ENCODE measurements at regions not wholly inside any gene's neighbourhood (a gene's known extent, or its start where the extent isn't known, plus 50 kb on each side); places are given as distances from the start of the nearest gene placed in this dataset.

DNA sequence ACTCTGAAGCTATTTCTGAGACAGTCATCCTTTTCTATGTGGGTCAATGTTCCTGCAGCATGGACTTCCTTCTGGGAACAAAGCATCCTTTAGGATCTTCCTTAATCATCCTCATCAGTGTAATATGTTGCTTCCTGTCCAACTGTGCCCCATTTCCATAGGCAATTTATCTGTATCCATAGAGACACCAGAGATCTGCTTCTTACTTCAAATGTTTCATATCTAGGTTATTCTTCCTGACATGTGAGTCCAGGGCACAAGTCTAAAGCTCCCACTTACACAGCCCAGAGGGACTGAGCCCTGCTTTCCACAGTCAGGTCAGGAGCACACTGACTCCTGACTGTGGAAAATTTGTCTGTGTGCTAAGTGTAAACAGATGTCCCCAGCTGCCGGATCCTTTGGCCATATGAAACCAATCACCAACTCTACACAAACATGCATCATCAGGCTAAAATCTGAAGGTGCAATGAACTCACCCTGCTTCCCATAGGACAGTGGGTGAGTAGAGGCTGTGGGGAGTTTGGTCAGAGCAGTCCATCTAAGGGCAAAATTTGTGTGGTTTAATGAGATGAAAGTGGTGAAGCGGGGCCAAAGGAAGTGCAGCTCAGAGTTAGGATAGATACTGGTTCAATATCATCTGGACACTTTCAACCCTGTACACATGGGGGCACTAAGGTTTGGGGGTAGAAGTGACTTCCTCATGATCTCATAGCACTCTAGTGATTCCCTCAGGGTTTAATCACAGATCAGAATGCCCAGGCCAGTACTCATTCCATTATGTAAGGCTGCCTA, 85.2 kb upstream of the TNC start:
- Histone ChIP-seq H3K36me3 (ENCODE audit: control insufficient read depth in 4 of 4, insufficient read depth in 3 of 4, low read depth in 1 of 4, low read length in 3 of 4) (no peaks in the 10 kb centered on the region), H3K9me3 (ENCODE audit: control insufficient read depth in 4 of 4, low read length in 3 of 4) (no peaks in the 10 kb centered on the region), H3K9ac (ENCODE audit: low read depth in 1 of 2, low read length in 2 of 2) (no peak overlapping the region), H3K4me1 (ENCODE audit: control insufficient read depth in 4 of 4, insufficient read depth in 4 of 4, low read length in 3 of 4) (no peaks in the 10 kb centered on the region), H3K27ac (ENCODE audit: low read depth in 1 of 2, low read length in 2 of 2) (peak overlapping the region in 1 of 2 donors; percentile 28), H3K4me3 (ENCODE audit: low read depth in 1 of 3, low read length in 3 of 3) (no peak overlapping the region), H3K27me3 (ENCODE audit: control insufficient read depth in 4 of 4, insufficient read depth in 4 of 4, low read length in 3 of 4) (no peaks in the 10 kb centered on the region)
- 56% methylated on average over 2 of the region's 2 CpGs for WGBS
- DNase-seq (ENCODE audit: low spot score) = no peak
- TF ChIP-seq, protein P1, sequence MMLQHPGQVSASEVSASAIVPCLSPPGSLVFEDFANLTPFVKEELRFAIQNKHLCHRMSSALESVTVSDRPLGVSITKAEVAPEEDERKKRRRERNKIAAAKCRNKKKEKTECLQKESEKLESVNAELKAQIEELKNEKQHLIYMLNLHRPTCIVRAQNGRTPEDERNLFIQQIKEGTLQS (IDR thresholded peaks at IDR 0.05) = no peak
- TF ChIP-seq, protein P2, sequence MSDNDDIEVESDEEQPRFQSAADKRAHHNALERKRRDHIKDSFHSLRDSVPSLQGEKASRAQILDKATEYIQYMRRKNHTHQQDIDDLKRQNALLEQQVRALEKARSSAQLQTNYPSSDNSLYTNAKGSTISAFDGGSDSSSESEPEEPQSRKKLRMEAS (IDR thresholded peaks at IDR 0.05) = no peak
- peak; percentile 31 for TF ChIP-seq SP1 (IDR thresholded peaks at IDR 0.05)
- TF ChIP-seq RXRA (IDR thresholded peaks at IDR 0.05) = peak; percentile 28 to 32
- no peak for TF ChIP-seq TAF1 (conservative IDR thresholded peaks at IDR 0.05)
- no peak for TF ChIP-seq GABPA (IDR thresholded peaks at IDR 0.05 in 1 of 2, conservative IDR thresholded peaks at IDR 0.05 in 1 of 2)
- no peak for TF ChIP-seq FOXA1 (IDR thresholded peaks at IDR 0.05)
- TF ChIP-seq NR2F2 (IDR thresholded peaks at IDR 0.05) = peak; percentile 57
- TF ChIP-seq JUND (IDR thresholded peaks at IDR 0.05) = no peak
- no peak for TF ChIP-seq EGR1 (IDR thresholded peaks at IDR 0.05; ENCODE audit: low read depth in 2 of 2)
- TF ChIP-seq, protein P3, sequence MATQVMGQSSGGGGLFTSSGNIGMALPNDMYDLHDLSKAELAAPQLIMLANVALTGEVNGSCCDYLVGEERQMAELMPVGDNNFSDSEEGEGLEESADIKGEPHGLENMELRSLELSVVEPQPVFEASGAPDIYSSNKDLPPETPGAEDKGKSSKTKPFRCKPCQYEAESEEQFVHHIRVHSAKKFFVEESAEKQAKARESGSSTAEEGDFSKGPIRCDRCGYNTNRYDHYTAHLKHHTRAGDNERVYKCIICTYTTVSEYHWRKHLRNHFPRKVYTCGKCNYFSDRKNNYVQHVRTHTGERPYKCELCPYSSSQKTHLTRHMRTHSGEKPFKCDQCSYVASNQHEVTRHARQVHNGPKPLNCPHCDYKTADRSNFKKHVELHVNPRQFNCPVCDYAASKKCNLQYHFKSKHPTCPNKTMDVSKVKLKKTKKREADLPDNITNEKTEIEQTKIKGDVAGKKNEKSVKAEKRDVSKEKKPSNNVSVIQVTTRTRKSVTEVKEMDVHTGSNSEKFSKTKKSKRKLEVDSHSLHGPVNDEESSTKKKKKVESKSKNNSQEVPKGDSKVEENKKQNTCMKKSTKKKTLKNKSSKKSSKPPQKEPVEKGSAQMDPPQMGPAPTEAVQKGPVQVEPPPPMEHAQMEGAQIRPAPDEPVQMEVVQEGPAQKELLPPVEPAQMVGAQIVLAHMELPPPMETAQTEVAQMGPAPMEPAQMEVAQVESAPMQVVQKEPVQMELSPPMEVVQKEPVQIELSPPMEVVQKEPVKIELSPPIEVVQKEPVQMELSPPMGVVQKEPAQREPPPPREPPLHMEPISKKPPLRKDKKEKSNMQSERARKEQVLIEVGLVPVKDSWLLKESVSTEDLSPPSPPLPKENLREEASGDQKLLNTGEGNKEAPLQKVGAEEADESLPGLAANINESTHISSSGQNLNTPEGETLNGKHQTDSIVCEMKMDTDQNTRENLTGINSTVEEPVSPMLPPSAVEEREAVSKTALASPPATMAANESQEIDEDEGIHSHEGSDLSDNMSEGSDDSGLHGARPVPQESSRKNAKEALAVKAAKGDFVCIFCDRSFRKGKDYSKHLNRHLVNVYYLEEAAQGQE (IDR thresholded peaks at IDR 0.05) = no peak
- TF ChIP-seq HNF4A (conservative IDR thresholded peaks at IDR 0.05) = no peak

DNA sequence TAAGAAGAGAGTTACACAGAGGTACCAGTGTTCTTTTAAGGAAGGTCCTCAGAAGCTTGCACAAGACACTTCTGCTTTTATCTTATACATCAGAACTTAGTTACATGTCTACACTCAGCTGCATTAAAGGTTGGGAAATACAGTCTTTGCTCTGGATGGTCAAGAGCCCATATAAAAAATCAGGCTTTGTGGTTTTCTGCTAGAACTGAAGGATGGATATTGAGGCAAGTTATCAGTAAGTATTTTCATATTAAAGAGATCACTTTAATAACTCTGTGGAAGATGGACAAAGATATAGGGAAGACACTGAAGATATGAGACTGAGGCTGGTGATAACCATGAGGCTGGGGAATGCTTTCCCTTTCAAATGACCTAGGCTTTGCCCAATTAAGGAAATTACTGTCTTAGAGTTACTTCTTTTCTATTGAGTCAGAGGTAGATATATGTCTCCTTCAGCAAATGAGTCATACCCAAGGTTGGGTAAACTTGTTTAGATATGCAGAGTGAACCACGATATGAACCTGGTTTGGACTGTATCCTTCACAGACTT, 87.0 kb upstream of the TNC start:
- H3K4me1 ChIP-seq (ENCODE audit: control insufficient read depth in 4 of 4, insufficient read depth in 4 of 4, low read length in 3 of 4) = peaks cover 0 to 6% (median 2%) of the 10 kb centered on the region in 4 donors
- H3K27ac ChIP-seq (ENCODE audit: low read depth in 1 of 2, low read length in 2 of 2) = no peak overlapping the region
- TF ChIP-seq, protein P3 (IDR thresholded peaks at IDR 0.05) = no peak
- TF ChIP-seq, protein P1 (IDR thresholded peaks at IDR 0.05) = no peak
- TF ChIP-seq FOXA1 (IDR thresholded peaks at IDR 0.05) (no peak), JUND (IDR thresholded peaks at IDR 0.05) (no peak), EGR1 (IDR thresholded peaks at IDR 0.05; ENCODE audit: low read depth in 2 of 2) (no peak), RAD21 (IDR thresholded peaks at IDR 0.05) (no peak), NR2F2 (IDR thresholded peaks at IDR 0.05) (no peak), SP1 (IDR thresholded peaks at IDR 0.05) (no peak)
- H3K36me3 ChIP-seq (ENCODE audit: control insufficient read depth in 4 of 4, insufficient read depth in 3 of 4, low read depth in 1 of 4, low read length in 3 of 4) = no peaks in the 10 kb centered on the region
- WGBS = 52% methylated on average over 1 of the region's 1 CpG
- no peak for DNase-seq (ENCODE audit: low spot score)
- no peak overlapping the region for H3K4me3 ChIP-seq (ENCODE audit: low read depth in 1 of 3, low read length in 3 of 3)
- H3K9ac ChIP-seq (ENCODE audit: low read depth in 1 of 2, low read length in 2 of 2) = no peak overlapping the region
- no peaks in the 10 kb centered on the region for H3K27me3 ChIP-seq (ENCODE audit: control insufficient read depth in 4 of 4, insufficient read depth in 4 of 4, low read length in 3 of 4)
- no peaks in the 10 kb centered on the region for H3K9me3 ChIP-seq (ENCODE audit: control insufficient read depth in 4 of 4, low read length in 3 of 4)

Data from liver (tissue), 7 donors.